Upper lobe of left lung (tissue), 6 donors: ENCODE measurements at regions not wholly inside any gene's neighbourhood (a gene's known extent, or its start where the extent isn't known, plus 50 kb on each side); places are given as distances from the start of the nearest gene placed in this dataset.

Experiments used
- ATAC-seq, 2 donors: fragments of 200-7000 bp; cut with Tn5 transposase; one replicate each; pipeline ENCODE4 v1.9.1; 2022; ENCODE audit warnings: mild to moderate bottlenecking in 2 of 2, moderate library complexity in 2 of 2; ENCODE audit not compliant: low FRiP score in 2 of 2
- DNase-seq, 2 donors: peaks; one replicate each; pipeline ENCODE4 v3.0.0-alpha.2; 2019 to 2020
- H3K27ac ChIP-seq, 4 donors: fragments of 200-600 bp; sonication (generic); one replicate each; pipeline ENCODE4 v1.5.1; 2016 to 2019
- H3K27me3 ChIP-seq, 4 donors: fragments of 200-600 bp; sonication (generic); one replicate each; pipeline ENCODE4 v1.5.1; 2017 to 2019
- H3K36me3 ChIP-seq, 4 donors: fragments of 200-600 bp; sonication (generic); one replicate each; pipeline ENCODE4 v1.5.1; 2016 to 2019
- H3K4me1 ChIP-seq, 4 donors: fragments of 200-600 bp; sonication (generic); one replicate each; pipeline ENCODE4 v1.5.1; 2018 to 2019
- H3K4me3 ChIP-seq, 4 donors: fragments of 200-600 bp; sonication (generic); one replicate each; pipeline ENCODE4 v1.5.1; 2017 to 2019; ENCODE audit warnings: mild to moderate bottlenecking in 2 of 4, moderate library complexity in 1 of 4
- H3K9me3 ChIP-seq, 4 donors: fragments of 200-600 bp; sonication (generic); one replicate each; pipeline ENCODE4 v1.5.1; 2018 to 2019
- EP300 ChIP-seq, 4 donors: sonication (generic); formaldehyde crosslinking; IDR thresholded peaks; one replicate each; pipeline ENCODE4 v1.5.1; 2017; ENCODE audit warnings: antibody characterized with exemption in 4 of 4, control low read depth in 2 of 4
- POLR2A ChIP-seq, 4 donors: fragments of 450-650 bp; IDR thresholded peaks; one replicate each; pipeline ENCODE4 v1.5.1; 2016 to 2017; ENCODE audit warnings: antibody characterized with exemption in 4 of 4, mild to moderate bottlenecking in 2 of 4
- POLR2AphosphoS5 ChIP-seq, 2 donors: sonication (generic); formaldehyde crosslinking; IDR thresholded peaks; one replicate each; pipeline ENCODE4 v1.5.1; 2017; ENCODE audit warnings: antibody characterized with exemption in 2 of 2
- WGBS, 2 donors: methylation state at CpG; one replicate each; pipeline ENCODE4 v1.1.5; 2017 to 2018; 5-methylcytosine and 5-hydroxymethylcytosine counted together
- TF ChIP-seq, protein P1 (sequence below), 6 experiments: fragments of 450-650 bp in 4 of 6; fragments of 200-600 bp in 2 of 6; sonication (generic) in 2 of 6; IDR thresholded peaks; one replicate each; pipeline ENCODE4 v1.5.1; 2016 to 2019; ENCODE audit warnings: antibody characterized with exemption in 6 of 6
- donor health status: DM: no; HTN: no; CAD: no; lungs with moderate emphysema.
- donor health status: DM: no; HTN: yes; CAD: no; lungs with severe emphysema.

DNA sequence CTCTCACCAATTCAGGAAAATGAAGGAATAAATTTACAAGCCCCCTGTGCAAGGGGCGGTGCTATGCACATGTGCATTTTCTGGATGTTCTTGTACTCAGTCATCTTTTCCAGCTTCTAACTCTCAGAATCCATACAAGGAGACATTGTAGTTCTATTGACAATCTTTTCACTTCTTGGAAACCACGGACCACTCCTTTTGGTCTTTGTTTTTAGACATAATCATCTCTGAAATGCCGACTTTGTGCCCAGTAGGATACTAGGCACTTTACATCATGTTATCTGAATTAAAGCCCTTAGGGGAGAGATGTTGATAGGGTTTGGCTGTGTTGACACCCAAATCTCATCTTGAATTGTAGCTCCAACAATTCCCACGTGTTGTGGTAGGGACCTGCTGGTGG, 322.6 kb upstream of the WWC1 start:
- no peak for ATAC-seq
- WGBS, 2 donors: 79 to 84% methylated on average over 4 of the region's 4 CpGs
- no peak for DNase-seq
- no peaks in the 10 kb centered on the region for H3K4me1 ChIP-seq
- no peaks in the 10 kb centered on the region for H3K27me3 ChIP-seq
- H3K27ac ChIP-seq: no peak overlapping the region
- H3K9me3 ChIP-seq: no peaks in the 10 kb centered on the region
- H3K36me3 ChIP-seq: no peaks in the 10 kb centered on the region
- TF ChIP-seq, protein P1, sequence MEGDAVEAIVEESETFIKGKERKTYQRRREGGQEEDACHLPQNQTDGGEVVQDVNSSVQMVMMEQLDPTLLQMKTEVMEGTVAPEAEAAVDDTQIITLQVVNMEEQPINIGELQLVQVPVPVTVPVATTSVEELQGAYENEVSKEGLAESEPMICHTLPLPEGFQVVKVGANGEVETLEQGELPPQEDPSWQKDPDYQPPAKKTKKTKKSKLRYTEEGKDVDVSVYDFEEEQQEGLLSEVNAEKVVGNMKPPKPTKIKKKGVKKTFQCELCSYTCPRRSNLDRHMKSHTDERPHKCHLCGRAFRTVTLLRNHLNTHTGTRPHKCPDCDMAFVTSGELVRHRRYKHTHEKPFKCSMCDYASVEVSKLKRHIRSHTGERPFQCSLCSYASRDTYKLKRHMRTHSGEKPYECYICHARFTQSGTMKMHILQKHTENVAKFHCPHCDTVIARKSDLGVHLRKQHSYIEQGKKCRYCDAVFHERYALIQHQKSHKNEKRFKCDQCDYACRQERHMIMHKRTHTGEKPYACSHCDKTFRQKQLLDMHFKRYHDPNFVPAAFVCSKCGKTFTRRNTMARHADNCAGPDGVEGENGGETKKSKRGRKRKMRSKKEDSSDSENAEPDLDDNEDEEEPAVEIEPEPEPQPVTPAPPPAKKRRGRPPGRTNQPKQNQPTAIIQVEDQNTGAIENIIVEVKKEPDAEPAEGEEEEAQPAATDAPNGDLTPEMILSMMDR (IDR thresholded peaks at IDR 0.05): no peak
- no peak for TF ChIP-seq POLR2AphosphoS5 (IDR thresholded peaks at IDR 0.05)
- no peak for TF ChIP-seq POLR2A (IDR thresholded peaks at IDR 0.05)
- no peak for TF ChIP-seq EP300 (IDR thresholded peaks at IDR 0.05)
- no peak overlapping the region for H3K4me3 ChIP-seq

DNA sequence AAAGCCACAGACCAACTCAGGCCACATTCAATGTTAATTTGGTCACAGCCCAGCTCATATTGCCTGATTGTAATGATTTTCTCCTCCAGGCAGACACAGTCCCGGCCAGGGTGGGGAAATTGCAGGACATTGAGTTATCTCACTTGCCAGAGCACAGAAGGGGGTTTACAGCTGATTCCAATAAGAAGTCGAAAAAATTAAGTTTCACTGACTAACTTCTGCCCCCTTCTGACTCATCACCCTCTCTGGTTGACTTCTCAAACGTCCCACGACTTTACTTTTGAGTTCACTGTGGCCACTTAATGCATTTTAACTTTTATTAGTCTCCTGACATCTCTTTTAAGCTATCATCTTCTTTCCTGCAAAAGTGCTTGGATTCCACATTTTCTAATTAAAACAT, 321.4 kb upstream of the WWC1 start:
- Histone ChIP-seq H3K27me3 (no peaks in the 10 kb centered on the region), H3K4me3 (no peak overlapping the region), H3K9me3 (no peaks in the 10 kb centered on the region), H3K36me3 (no peaks in the 10 kb centered on the region), H3K4me1 (no peaks in the 10 kb centered on the region), H3K27ac (no peak overlapping the region)
- 56 to 61% methylated on average over 4 of the region's 4 CpGs for WGBS, 2 donors
- TF ChIP-seq POLR2AphosphoS5 (IDR thresholded peaks at IDR 0.05) (no peak), EP300 (IDR thresholded peaks at IDR 0.05) (no peak), POLR2A (IDR thresholded peaks at IDR 0.05) (no peak)
- TF ChIP-seq, protein P1 (IDR thresholded peaks at IDR 0.05): no peak
- DNase-seq (no peak), ATAC-seq (no peak)

DNA sequence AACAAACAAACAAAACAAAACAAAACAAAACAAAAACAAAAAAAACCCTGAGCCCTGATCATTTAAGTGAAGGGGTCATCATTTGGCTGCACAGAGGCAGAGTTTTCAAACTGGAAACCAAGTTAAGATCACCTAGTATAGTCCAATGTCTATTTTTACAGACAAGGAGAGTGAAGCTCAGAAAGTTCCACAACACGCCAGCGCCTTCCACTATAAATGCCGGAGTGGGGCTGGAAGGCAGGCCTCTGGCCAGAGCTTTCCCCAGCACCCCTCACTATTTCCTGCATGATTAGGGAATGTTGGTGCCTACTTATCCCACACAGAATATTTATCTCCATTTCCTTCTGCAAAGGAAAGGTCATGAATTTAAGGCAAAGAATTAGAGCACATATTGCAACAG, 319.7 kb upstream of the WWC1 start:
- Histone ChIP-seq H3K4me1 (no peaks in the 10 kb centered on the region), H3K4me3 (no peak overlapping the region), H3K36me3 (no peaks in the 10 kb centered on the region), H3K9me3 (no peaks in the 10 kb centered on the region), H3K27ac (no peak overlapping the region), H3K27me3 (no peaks in the 10 kb centered on the region)
- 74 to 82% methylated on average over 3 of the region's 3 CpGs for WGBS, 2 donors
- DNase-seq: no peak
- TF ChIP-seq POLR2A (IDR thresholded peaks at IDR 0.05) (no peak), POLR2AphosphoS5 (IDR thresholded peaks at IDR 0.05) (no peak), EP300 (IDR thresholded peaks at IDR 0.05) (no peak)
- TF ChIP-seq, protein P1 (IDR thresholded peaks at IDR 0.05): no peak
- no peak for ATAC-seq

DNA sequence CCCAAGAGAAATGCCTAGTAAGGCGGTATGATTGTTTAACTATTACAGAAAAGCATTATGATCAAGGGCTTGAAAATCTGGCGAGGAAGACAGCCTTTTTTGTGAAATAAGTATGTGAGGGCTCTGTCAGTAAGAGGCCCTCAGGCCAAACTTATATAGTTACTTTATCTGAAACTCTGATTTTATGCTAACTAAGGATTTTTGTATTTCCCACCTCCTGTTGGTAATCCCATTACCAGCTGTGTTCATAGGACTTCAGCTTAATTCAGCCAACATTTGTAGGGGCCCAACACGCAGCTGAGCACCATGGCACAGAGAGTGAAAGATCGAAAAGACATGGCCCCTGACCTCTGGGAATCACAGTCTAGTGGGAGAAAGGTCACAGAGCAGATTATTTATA, 318.3 kb upstream of the WWC1 start:
- no peak for TF ChIP-seq EP300 (IDR thresholded peaks at IDR 0.05)
- TF ChIP-seq, protein P1 (IDR thresholded peaks at IDR 0.05): no peak
- no peak for TF ChIP-seq POLR2AphosphoS5 (IDR thresholded peaks at IDR 0.05)
- TF ChIP-seq POLR2A (IDR thresholded peaks at IDR 0.05): no peak
- no peaks in the 10 kb centered on the region for H3K4me1 ChIP-seq
- H3K27me3 ChIP-seq: no peaks in the 10 kb centered on the region
- no peaks in the 10 kb centered on the region for H3K9me3 ChIP-seq
- 77 to 80% methylated on average over 4 of the region's 4 CpGs for WGBS, 2 donors
- no peak overlapping the region for H3K27ac ChIP-seq
- DNase-seq (no peak), ATAC-seq (no peak)
- no peaks in the 10 kb centered on the region for H3K36me3 ChIP-seq
- H3K4me3 ChIP-seq: no peak overlapping the region

DNA sequence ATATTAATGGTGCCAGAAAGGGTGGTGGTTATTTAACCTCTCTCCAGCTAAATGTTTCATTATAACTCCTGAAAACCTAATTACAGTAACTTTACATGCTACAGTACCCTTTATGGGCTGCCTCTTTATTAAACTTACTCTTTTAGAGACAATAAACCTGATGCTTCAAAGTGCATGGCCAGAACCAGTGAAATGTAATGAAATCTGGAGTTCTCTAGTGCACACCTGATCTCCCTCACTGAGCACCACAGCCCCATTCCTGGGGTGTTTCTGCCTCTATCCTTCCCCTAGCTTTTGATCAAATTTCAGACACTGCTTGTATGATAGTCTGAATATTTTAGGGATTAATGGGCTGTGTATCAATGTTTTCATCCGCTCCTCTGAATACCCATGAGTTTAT, 306.5 kb upstream of the WWC1 start:
- 84 to 100% methylated on average over 1 of the region's 1 CpG for WGBS, 2 donors
- ATAC-seq: no peak
- Histone ChIP-seq H3K9me3 (no peaks in the 10 kb centered on the region), H3K27me3 (peaks cover 0 to 3% (median 0%) of the 10 kb centered on the region in 4 donors), H3K27ac (no peak overlapping the region), H3K4me3 (no peak overlapping the region), H3K36me3 (no peaks in the 10 kb centered on the region), H3K4me1 (no peaks in the 10 kb centered on the region)
- TF ChIP-seq POLR2A (IDR thresholded peaks at IDR 0.05) (no peak), POLR2AphosphoS5 (IDR thresholded peaks at IDR 0.05) (no peak), EP300 (IDR thresholded peaks at IDR 0.05) (no peak)
- TF ChIP-seq, protein P1 (IDR thresholded peaks at IDR 0.05): no peak
- DNase-seq: no peak
